ENCODE measurements at regions not wholly inside any gene's neighbourhood (a gene's known extent, or its start where the extent isn't known, plus 50 kb on each side); places are given as distances from the start of the nearest gene placed in this dataset.
A peak's percentile ranks its signal among the peaks of the same experiment; 100 is the strongest.

GRCh38 chr11:19661827-19662226 is 50.8 kb upstream of the NAV2 start:
- no peak for DNase-seq (ENCODE audit: low read depth)

DNA sequence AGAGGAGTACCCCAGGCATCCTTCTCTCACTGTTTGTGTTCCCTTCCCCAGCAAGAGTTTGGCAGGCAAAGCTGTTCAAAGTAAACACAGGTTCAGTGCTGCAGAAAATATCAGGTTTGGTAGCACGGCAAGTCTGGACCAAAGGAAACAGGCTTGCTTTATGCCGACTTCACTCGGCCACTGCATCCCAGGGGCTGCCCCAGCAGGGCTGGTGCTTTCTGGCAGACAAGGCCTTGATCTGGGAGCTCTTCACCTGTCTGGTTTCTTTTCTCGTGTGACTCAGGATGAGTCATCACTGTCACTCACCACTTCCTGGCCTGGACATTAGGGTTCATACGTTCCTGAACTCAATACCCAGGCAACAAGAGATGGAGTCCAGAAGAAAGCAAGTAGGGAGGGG is 52.6 kb upstream of the NAV2 start:
- DNase-seq (ENCODE audit: low read depth), result peak; percentile 91

- no peak for DNase-seq (ENCODE audit: low read depth)
Observed at GRCh38 chr11:19659529-19659928, 53.1 kb upstream of the NAV2 start.

- DNase-seq (ENCODE audit: low read depth), result peak; percentile 16
Observed at GRCh38 chr11:19658344-19658743, 54.3 kb upstream of the NAV2 start.

DNA sequence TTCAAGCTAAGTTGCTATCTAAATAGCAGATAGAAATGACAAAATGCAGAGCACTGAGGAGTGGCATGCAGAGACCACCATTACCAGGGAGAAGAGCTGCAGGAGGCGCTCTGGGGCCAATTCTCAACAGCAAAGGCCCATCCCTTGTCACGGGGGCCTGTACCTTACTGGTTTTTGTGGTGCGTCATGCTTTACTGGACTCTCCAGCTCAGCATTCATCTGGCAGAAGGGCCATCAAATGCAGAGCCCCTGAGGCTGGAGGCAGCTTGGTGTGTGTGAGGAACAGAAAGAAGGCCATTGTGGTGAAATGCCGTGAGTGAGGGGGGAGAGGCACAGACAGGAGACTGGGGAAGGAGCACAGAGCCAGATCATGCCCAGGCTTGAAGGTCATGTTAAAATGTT is 56.5 kb upstream of the NAV2 start:
- no peak for DNase-seq (ENCODE audit: low read depth)

- peak; percentile 61 for DNase-seq (ENCODE audit: low read depth)
Observed at GRCh38 chr11:19652623-19653375, 59.8 kb upstream of the NAV2 start.

- no peak for DNase-seq (ENCODE audit: low read depth)
Observed at GRCh38 chr11:19651653-19652052, 61.0 kb upstream of the NAV2 start.

- no peak for DNase-seq (ENCODE audit: low read depth)
Observed at GRCh38 chr11:19651028-19651427, 61.6 kb upstream of the NAV2 start.

DNA sequence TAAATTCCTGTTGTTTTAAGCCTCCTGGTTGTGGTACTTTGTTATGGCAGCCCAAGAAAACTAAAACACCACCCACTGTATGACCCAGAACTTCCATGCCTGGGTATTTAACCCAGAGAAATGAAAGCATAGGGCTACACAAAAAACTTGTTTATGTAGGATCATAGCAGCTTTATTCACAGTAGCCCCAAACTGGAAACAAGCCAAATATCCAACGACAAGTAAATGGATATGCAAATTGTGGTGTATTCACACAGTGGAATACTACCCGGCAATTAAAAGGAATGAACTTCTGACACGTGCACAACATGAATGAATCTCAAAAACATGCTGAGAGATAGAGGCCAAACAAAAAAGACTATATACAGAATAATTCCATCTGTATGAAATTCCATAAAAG is 62.2 kb upstream of the NAV2 start:
- DNase-seq (ENCODE audit: low read depth), result no peak

DNA sequence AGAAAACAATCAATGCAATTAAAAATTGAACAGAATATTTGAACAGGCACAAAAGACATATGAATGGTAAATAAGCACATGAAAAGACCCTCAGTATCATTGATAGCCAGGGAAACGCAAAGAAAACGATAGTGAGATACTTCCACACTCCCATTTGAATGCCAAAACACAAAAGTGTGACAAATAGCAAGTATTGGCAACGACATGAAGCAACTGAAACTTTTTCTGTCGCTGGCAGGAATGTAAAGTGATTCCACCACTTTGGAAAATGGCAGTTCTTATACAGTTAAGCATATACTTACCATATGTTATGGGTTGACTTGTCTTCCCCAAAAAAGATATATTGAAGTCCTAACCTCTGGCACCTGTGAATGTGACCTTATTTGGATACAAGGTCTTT is 62.9 kb upstream of the NAV2 start:
- no peak for DNase-seq (ENCODE audit: low read depth)

DNA sequence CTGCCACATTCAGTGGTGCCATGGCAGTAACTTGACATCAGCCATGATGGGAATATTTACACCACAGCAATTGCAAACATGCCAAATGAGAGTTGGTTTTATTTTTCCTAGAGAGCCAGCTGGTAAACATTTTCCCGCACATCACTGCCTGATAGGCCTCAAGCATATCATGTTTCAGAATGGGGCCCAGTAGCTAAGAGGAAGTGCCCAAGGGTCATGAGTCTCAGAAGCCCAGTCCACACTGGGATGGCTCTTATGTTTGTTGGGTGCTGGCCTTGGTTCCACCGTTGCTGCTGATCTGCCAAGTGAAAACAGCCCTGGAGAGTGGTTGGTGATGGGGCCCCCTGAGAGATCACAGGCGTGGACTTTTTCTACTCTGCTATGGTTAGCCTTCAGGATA is 64.3 kb upstream of the NAV2 start:
- DNase-seq (ENCODE audit: low read depth), result peak; percentile 7

DNA sequence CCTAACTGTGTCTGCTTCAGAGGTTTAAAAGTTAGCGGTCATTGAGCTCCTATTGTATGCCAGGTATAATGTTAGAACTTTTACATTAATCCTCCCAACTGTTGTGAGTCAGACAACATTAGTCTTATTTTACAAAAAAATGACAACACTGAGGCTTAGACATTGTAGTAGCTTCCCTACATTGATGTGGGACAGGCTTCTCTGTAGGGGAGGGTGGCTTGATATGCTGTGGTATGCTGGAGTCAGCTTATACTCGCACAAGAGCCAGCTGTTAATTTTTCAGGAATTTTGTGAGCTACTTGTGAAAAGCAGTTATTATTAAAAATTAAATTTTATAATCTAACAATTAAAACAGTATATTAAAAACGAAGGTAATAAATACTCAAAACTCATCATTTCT is 64.8 kb upstream of the NAV2 start:
- no peak for DNase-seq (ENCODE audit: low read depth)

GRCh38 chr11:19646921-19647320 is 65.7 kb upstream of the NAV2 start:
- peak; percentile 96 for DNase-seq (ENCODE audit: low read depth)

GRCh38 chr11:19646308-19646707 is 66.3 kb upstream of the NAV2 start:
- peak; percentile 27 for DNase-seq (ENCODE audit: low read depth)

GRCh38 chr11:19644316-19644715 is 68.3 kb upstream of the NAV2 start:
- peak; percentile 31 for DNase-seq (ENCODE audit: low read depth)

DNA sequence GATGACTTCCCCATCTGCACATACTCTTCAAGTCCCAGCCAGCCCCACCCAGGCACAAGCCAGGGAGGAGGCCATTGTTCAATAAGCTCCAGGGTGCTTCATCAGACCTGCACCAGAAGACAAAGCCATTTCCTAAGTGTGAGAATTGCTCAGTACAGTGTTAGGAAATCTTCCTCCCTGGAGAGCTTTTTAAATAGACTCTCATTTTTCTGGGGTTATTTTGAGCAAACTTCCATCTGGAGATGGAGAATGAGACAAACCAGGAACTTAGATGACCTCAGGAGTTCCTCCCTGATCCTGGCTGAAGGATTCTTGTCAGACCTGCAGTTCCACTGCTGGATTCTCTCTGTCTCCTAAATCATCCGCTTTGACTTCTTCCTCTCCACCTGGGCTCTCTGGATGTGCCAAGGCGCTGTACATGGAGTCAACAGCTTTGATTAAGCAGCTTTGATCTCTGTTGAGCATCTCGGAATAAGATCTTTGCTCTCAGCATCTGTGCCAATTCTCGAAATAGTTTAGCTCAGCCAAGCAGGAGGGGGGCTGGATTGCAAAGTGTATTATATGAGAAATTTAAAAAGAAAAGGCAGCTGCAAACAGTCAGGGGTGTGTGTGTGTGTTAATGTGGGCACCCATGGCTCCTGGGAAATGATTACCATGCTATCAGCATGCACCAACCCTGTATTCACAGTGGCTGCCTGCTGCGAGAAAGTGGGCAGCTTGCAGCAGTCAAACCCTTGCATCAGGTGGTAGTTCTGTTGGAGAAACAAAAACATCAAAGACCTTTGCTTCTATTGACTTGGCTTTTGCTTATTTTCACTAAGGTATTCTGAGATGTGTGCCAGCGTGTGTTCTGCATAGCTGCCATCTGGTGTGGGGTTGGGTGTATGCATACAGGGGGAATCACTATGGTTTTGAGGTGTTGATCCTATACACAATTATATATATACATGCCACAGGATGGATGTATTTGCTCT is 70.2 kb upstream of the NAV2 start:
- no peak for DNase-seq (ENCODE audit: low read depth)

DNA sequence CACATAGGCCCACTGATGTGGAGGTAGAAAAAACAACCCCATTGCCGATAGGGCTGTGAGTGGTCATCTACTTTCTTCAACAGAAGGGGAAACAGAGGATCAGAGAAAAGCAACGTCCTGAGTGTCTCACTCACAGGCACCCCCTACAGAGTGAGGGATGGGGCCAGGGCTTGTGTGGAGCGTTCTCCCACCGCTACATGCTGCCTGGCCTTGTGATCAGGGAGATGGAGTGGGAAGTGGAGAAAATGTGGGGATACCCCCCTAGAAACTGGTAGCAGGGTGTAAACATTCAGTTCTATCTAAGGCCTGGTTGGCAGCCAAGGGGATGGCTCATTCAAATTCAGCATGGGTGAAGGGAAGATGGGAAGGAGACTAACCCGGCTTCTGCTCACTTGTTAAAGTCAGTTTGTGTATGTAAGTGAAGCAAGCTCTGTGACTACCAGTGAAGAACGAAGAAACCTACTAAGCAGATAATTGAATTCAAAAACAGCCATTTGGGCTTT is 73.0 kb upstream of the NAV2 start:
- no peak for DNase-seq (ENCODE audit: low read depth)

DNA sequence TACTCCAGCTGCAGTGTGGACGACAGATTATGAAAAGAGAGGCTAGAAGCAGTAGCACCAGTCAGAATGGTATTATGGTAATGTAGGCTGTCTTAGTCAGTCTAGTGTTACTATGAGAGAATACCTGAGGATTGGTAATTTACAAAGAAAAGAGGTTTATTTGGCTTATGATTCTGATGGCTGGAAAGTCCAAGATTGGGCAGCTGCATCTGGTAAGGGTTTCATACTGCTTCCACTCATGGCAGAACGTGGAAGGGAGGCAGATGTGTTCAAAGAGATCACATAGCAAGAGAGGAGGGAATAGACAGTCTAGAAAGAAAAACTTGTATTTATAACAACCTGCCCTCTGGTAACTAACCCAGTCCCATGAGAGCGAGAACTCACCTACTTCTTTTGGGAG is 77.3 kb upstream of the NAV2 start:
- no peak for DNase-seq (ENCODE audit: low read depth)

- no peak for DNase-seq (ENCODE audit: low read depth)
Observed at GRCh38 chr11:19633276-19633675, 79.4 kb upstream of the NAV2 start.

GRCh38 chr11:19632499-19632834 is 80.2 kb upstream of the NAV2 start:
- DNase-seq (ENCODE audit: low read depth), result peak; percentile 18

DNA sequence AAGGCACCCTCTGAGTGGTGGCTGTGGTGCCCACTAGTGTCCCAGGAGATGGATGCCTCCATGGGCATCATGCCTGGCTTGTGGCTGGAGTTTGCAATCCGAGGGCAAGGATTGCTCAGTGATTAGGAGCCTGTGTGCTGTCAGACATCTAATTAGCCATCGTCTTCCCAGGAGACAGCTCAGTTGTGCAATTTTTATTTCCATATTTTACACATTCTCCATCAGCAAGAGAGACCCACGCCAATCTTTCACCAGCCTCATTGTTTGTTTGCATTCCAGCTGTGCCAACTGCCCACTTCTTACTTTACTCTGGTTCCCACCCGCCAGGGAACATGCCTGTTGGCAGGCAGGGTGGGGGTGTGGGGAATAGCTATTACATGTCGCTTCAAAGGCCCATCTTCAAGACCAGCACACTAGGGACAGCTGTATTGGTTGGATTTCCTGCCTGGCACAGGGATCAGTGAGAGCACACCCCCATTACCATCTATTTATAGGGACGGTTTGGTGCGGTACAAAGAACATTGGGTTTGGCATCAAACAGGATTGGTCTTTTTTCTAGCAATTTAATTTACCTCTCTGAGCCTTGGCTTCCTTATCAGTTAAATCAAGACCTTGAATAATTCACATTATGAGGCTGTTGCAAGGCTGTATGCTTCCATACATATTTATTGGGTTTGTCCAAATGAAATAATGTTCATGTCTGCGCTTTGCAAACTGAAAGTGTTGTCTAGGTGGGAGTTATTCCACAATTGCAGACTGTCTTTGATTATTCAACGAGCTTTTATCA is 80.7 kb upstream of the NAV2 start:
- DNase-seq (ENCODE audit: low read depth), result peak; percentile 36

DNA sequence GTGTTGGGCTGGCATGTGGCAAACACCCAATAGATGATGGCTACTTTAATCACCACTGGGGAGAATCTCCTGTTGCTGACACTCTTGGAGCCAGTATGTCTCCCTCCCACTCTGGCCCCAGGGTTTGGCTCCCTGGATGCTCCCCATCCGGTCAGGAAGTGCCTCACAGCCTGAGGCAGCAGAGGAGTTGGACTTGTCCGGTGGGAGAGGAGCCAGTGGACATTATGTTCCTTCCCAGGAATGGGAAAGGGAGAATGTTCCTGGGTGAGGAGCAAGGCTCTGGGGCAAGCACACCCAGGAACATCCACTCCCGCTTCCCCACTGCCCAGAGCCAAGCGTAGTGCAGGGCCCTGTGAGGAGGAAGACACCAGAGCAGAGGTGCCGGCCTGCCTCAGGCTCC is 84.6 kb upstream of the NAV2 start:
- DNase-seq (ENCODE audit: low read depth), result no peak
